Activated naive CD4-positive, alpha-beta T cell treated with anti-CD3 and anti-CD28 coated beads, Interleukin-2, amount 50 U/mL, for 72 hours (primary cell): ENCODE measurements at regions not wholly inside any gene's neighbourhood (a gene's known extent, or its start where the extent isn't known, plus 50 kb on each side); places are given as distances from the start of the nearest gene placed in this dataset.

ENCODE experiments used
- ATAC-seq, 2 donors: fragments of 150-1000 bp; cut with Tn5 transposase; 2 replicates each; pipeline ENCODE4 v1.10.0; 2021; ENCODE audit warnings: mild to moderate bottlenecking in 2 of 2, moderate library complexity in 2 of 2
- DNase-seq, 2 donors: peaks; one replicate each; pipeline ENCODE4 v3.0.0; 2021 to 2022; ENCODE audit warnings: low spot score in 2 of 2
- H3K27ac Mint-ChIP-seq, 2 donors: one replicate each; pipeline ENCODE4 v1.8.0; 2022; ENCODE audit warnings: mild to moderate bottlenecking in 2 of 2, mixed read lengths in 2 of 2
- H3K36me3 Mint-ChIP-seq, 2 donors: one replicate each; pipeline ENCODE4 v1.8.0; 2022; ENCODE audit warnings: mixed read lengths in 2 of 2
- H3K9me3 Mint-ChIP-seq, 2 donors: one replicate each; pipeline ENCODE4 v1.8.0; 2022; ENCODE audit warnings: mixed read lengths in 2 of 2

GRCh38 chr10:131011936-131012640 is 299.4 kb downstream of the TCERG1L start:
- DNase-seq, result no peak
- no peak overlapping the region for H3K27ac Mint-ChIP-seq
- ATAC-seq, result no peak
- no peaks in the 10 kb centered on the region for H3K36me3 Mint-ChIP-seq
- no peaks in the 10 kb centered on the region for H3K9me3 Mint-ChIP-seq

GRCh38 chr10:131012641-131012985 is 298.9 kb downstream of the TCERG1L start:
- no peaks in the 10 kb centered on the region for H3K36me3 Mint-ChIP-seq
- ATAC-seq (no peak), DNase-seq (no peak)
- H3K9me3 Mint-ChIP-seq, result no peaks in the 10 kb centered on the region
- no peak overlapping the region for H3K27ac Mint-ChIP-seq

GRCh38 chr10:131013281-131013912 is 298.1 kb downstream of the TCERG1L start:
- Mint-ChIP-seq H3K27ac (peak overlapping the region in 1 of 2 donors; percentile 45), H3K9me3 (no peaks in the 10 kb centered on the region), H3K36me3 (no peaks in the 10 kb centered on the region)
- no peak for ATAC-seq
- no peak for DNase-seq

GRCh38 chr10:131014271-131014670 is 297.2 kb downstream of the TCERG1L start:
- ATAC-seq (no peak), DNase-seq (no peak)
- H3K9me3 Mint-ChIP-seq, result no peaks in the 10 kb centered on the region
- no peak overlapping the region for H3K27ac Mint-ChIP-seq
- no peaks in the 10 kb centered on the region for H3K36me3 Mint-ChIP-seq

GRCh38 chr10:131015271-131015670 is 296.2 kb downstream of the TCERG1L start:
- H3K9me3 Mint-ChIP-seq, result no peaks in the 10 kb centered on the region
- no peak overlapping the region for H3K27ac Mint-ChIP-seq
- no peak for DNase-seq
- ATAC-seq, result no peak
- no peaks in the 10 kb centered on the region for H3K36me3 Mint-ChIP-seq

- Mint-ChIP-seq H3K36me3 (no peaks in the 10 kb centered on the region), H3K9me3 (no peaks in the 10 kb centered on the region), H3K27ac (no peak overlapping the region)
- DNase-seq, result no peak
- no peak for ATAC-seq
These were observed 295.0 kb downstream of the TCERG1L start for GRCh38 chr10:131016556-131016955.

- Mint-ChIP-seq H3K36me3 (no peaks in the 10 kb centered on the region), H3K27ac (no peak overlapping the region), H3K9me3 (no peaks in the 10 kb centered on the region)
- DNase-seq, result no peak
- ATAC-seq, result no peak
These were observed 293.8 kb downstream of the TCERG1L start for GRCh38 chr10:131017566-131018285.

GRCh38 chr10:131018886-131019500 is 292.5 kb downstream of the TCERG1L start:
- Mint-ChIP-seq H3K9me3 (no peaks in the 10 kb centered on the region), H3K36me3 (no peaks in the 10 kb centered on the region), H3K27ac (no peak overlapping the region)
- ATAC-seq (no peak), DNase-seq (no peak)

GRCh38 chr10:131019696-131020095 is 291.8 kb downstream of the TCERG1L start:
- H3K27ac Mint-ChIP-seq, result no peak overlapping the region
- no peaks in the 10 kb centered on the region for H3K36me3 Mint-ChIP-seq
- ATAC-seq, result no peak

GRCh38 chr10:131020775-131021174 is 290.7 kb downstream of the TCERG1L start:
- ATAC-seq, result no peak
- Mint-ChIP-seq H3K36me3 (no peaks in the 10 kb centered on the region), H3K9me3 (no peaks in the 10 kb centered on the region), H3K27ac (no peak overlapping the region)
- DNase-seq, result no peak

More at GRCh38 chr10:131019696-131020095, 291.8 kb downstream of the TCERG1L start:
- H3K9me3 Mint-ChIP-seq, result no peaks in the 10 kb centered on the region
- no peak for DNase-seq

GRCh38 chr10:131021246-131021895 is 290.1 kb downstream of the TCERG1L start:
- DNase-seq, result no peak
- Mint-ChIP-seq H3K36me3 (no peaks in the 10 kb centered on the region), H3K27ac (no peak overlapping the region), H3K9me3 (no peaks in the 10 kb centered on the region)
- no peak for ATAC-seq

GRCh38 chr10:131021969-131022368 is 289.6 kb downstream of the TCERG1L start:
- ATAC-seq (no peak), DNase-seq (no peak)
- Mint-ChIP-seq H3K36me3 (no peaks in the 10 kb centered on the region), H3K27ac (no peak overlapping the region), H3K9me3 (no peaks in the 10 kb centered on the region)

GRCh38 chr10:131022369-131022768 is 289.2 kb downstream of the TCERG1L start:
- Mint-ChIP-seq H3K27ac (no peak overlapping the region), H3K9me3 (no peaks in the 10 kb centered on the region)
- no peak for ATAC-seq

GRCh38 chr10:131022981-131023380 is 288.5 kb downstream of the TCERG1L start:
- H3K9me3 Mint-ChIP-seq, result no peaks in the 10 kb centered on the region
- H3K36me3 Mint-ChIP-seq, result no peaks in the 10 kb centered on the region
- ATAC-seq (no peak), DNase-seq (no peak)
- H3K27ac Mint-ChIP-seq, result no peak overlapping the region

More at GRCh38 chr10:131022369-131022768, 289.2 kb downstream of the TCERG1L start:
- no peaks in the 10 kb centered on the region for H3K36me3 Mint-ChIP-seq
- DNase-seq, result no peak

- Mint-ChIP-seq H3K9me3 (no peaks in the 10 kb centered on the region), H3K27ac (no peak overlapping the region), H3K36me3 (no peaks in the 10 kb centered on the region)
- DNase-seq (no peak), ATAC-seq (no peak)
These were observed 287.0 kb downstream of the TCERG1L start for GRCh38 chr10:131024259-131025131.

GRCh38 chr10:131025333-131025732 is 286.2 kb downstream of the TCERG1L start:
- H3K36me3 Mint-ChIP-seq, result no peaks in the 10 kb centered on the region
- no peak for ATAC-seq
- DNase-seq, result no peak
- H3K9me3 Mint-ChIP-seq, result no peaks in the 10 kb centered on the region
- H3K27ac Mint-ChIP-seq, result no peak overlapping the region
